IPS-NIHi7 (cell line): ENCODE measurements at regions not wholly inside any gene's neighbourhood (a gene's known extent, or its start where the extent isn't known, plus 50 kb on each side); places are given as distances from the start of the nearest gene placed in this dataset.

Experiments used
- DNase-seq: peaks from one replicate; pipeline ENCODE4 v3.0.0; 2012; ENCODE audit warnings: mixed read lengths; ENCODE audit errors: extremely low spot score

GRCh38 chr3:177530908-177531307 lies 333.6 kb upstream of the TBL1XR1 start:
- DNase-seq = no peak

GRCh38 chr3:177536873-177537272 lies 339.6 kb upstream of the TBL1XR1 start:
- no peak for DNase-seq

GRCh38 chr3:177537612-177538011 lies 340.3 kb upstream of the TBL1XR1 start:
- no peak for DNase-seq

- peak; percentile 26 for DNase-seq
Observed at GRCh38 chr3:177538048-177538749, 340.9 kb upstream of the TBL1XR1 start.

- no peak for DNase-seq
Observed at GRCh38 chr3:177538750-177539730, 341.8 kb upstream of the TBL1XR1 start.

GRCh38 chr3:177541541-177541940 lies 344.3 kb upstream of the TBL1XR1 start:
- DNase-seq = no peak

- no peak for DNase-seq
Observed at GRCh38 chr3:177545964-177546363, 348.7 kb upstream of the TBL1XR1 start.

DNA sequence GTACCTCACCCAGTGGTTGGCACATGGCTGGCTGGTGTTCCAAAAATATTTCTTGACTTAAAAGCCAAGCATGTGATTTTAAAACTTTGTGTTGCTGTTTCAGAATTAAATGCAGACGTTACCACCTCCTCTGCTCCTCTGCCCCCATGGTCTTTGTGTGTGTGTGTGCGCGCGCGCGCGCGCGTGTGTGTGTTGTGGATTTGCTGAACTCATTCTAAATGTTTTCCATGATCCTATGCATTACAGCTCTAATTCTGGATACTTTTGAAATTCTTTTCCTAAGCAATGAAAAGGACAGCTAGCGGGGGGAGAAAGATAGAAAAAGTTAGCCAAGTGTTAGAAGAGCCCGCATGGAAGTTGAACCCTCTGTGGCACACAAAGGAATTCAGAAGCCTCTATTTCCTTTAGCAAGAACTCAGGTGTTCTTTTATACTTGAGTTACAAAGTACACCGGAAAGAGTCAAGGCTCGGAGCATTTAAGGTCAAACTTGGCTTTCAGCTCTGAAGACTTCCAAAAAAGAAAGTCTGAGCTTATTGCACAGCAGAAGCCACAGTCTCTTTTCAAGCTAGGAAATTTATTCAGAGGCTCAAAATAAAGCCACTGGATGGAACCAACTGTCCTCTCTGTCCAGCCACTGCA lies 350.5 kb upstream of the TBL1XR1 start:
- DNase-seq = no peak

DNA sequence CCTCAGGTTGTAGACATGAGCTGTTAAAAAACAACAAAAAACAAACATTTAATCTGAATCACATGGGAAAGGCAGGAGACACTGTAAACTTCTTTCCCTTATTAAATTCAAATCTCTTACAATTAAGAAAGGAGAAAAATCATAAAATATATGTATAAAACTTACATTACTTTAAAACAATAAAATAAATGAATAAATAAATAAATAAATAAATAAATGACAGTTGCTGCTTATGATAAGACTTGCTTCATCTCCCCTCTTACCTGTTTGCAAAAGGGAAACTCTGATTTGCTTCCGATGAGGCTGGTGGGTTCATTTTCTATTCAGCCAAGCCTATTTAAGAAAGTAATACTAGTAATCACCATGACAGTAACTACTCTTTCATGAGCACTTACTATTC lies 353.4 kb upstream of the TBL1XR1 start:
- no peak for DNase-seq

GRCh38 chr3:177551431-177551836 lies 354.2 kb upstream of the TBL1XR1 start:
- DNase-seq = no peak

DNA sequence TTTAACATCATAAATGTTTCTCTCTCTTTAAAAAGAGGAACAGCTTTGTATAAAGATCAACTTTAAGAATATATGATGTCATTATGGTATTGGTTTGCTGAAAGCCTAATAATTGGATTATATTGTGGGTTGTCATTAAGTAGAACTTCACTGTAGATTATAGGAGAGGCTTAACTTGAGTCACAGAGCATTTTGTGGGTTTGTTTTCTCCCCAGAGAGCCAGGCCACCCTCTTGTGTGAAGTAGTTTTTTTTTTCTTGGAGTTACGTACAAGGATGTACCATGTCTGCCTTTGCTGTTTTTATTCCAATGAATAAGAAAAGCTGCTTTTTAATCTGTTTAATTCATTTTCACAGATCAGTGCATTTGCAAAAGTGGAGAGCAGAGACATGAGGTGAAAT lies 354.8 kb upstream of the TBL1XR1 start:
- no peak for DNase-seq

DNA sequence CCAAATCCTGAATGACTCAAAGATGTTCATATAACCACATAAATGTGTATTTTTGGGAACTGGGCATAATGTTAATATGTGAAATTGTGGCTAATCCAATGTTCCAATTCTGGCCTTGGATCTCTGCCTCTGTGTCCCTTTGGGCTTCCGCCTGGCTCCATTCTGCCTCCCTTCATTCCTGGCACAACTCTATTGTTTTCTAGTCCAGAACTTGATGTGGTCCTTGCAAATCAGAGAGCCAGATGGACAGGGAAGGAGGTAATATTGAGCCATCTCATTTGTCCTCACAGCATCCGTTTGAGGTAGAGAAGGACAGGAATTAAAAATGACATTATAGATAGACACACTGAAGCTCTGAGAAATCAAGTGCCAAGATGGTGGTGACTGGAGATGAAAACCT lies 355.7 kb upstream of the TBL1XR1 start:
- no peak for DNase-seq

DNA sequence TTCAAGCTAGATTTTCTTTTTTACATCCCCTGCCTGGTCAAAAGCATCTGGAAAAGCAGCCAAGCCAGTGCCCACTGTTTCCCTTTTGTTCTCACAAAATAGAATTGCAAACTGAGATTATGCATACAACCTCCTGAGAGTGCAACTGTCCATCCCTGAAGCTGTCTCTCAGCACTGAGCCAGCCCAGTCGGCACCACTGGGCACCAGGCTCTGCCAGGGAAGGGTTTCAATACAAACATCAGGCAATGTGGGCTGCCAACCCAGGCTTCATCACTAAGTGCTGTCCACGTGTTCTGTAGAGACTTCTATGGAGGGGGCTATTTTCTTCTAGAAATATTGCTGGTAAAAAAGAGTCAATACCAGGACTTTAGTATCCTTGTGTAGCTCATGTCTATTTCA lies 356.3 kb upstream of the TBL1XR1 start:
- no peak for DNase-seq

- DNase-seq = peak; percentile 33
Observed at GRCh38 chr3:177554895-177555759, 357.8 kb upstream of the TBL1XR1 start.

GRCh38 chr3:177557548-177557947 lies 360.3 kb upstream of the TBL1XR1 start:
- DNase-seq = no peak

DNA sequence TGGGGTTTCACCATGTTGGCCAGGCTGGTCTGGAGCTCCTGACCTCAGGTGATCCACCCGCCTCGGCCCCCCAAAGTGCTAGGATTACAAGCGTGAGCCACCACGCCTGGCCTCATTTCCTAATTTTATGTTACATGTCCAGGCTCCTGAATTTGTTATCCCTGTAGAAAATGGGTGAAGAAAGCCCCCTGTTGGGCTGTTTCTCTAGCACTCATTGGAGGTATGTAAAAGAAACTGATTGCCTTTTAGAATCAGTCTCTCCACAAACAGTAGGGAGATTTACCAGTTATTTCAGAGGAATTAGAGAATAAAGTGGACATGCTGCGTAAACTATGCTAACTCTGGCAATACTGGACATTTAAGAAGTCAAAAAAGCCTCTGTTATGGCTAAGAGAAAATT lies 364.1 kb upstream of the TBL1XR1 start:
- DNase-seq = no peak

GRCh38 chr3:177561769-177562392 lies 364.6 kb upstream of the TBL1XR1 start:
- DNase-seq = no peak

DNA sequence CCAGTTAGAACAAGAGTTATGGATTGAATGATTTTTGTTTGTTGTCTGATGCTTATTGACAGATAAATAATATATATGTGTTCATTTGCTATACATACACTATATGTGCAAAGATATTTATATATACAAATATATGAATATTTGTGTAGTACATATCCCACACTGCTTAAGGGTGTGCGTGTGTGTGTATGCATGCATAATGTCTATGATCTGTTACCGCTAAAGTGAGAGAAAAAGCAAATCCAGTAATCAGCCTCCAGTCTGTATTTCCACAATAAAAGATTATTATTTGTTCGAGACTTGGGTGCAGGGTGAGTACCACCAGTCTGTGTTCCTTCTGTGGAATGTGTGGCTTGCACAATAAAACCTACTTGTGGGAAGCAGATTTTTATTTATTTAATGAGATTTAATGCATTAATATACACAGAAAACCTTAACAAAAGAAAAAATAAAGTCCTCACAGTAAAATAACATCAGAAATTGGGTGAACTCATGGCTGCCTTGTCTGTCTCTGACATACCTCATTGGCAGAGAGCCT lies 366.0 kb upstream of the TBL1XR1 start:
- DNase-seq = no peak

DNA sequence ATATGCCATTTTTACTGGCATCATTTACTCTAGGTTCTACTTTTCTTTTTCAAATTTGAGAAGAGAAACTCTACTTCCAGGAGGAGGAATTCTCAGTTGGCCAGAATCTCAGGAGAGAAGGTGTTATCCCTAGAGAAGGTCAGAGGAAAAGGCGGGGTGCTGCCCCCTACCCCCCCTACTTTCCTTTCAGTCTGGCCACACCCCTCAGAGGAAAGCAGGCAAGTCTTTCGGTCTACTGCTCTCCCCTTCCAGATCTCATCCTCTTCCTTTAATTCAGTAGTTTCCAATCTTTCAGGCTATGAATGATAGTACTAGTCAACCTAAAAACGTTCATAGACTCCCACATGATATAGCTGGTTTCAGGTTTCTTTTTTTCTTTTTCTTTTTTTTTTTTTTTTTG lies 366.5 kb upstream of the TBL1XR1 start:
- peak; percentile 27 for DNase-seq

DNA sequence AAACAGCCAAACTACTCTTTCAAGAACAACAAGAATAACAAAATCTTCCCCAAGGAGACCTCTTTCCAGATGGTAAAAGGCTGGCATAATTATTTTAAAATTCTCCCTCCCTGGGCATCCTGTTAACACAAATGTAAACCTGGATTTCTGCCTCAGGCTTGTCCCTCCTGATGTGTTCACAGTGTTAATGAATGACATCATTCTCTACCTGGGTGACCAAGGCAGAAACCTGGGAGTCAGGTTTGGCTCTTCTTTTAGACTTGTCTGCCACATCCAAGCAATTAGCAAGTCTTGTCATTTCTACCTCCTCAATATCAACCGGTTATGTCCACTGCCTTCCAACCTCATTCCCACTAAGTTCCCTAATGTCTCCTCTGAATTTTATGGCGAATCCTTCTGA lies 368.7 kb upstream of the TBL1XR1 start:
- no peak for DNase-seq

GRCh38 chr3:177567833-177568232 lies 370.6 kb upstream of the TBL1XR1 start:
- DNase-seq = no peak
